ENCODE measurements at regions not wholly inside any gene's neighbourhood (a gene's known extent, or its start where the extent isn't known, plus 50 kb on each side); places are given as distances from the start of the nearest gene placed in this dataset.

GRCh38 chr20:6665161-6665560, 102.3 kb upstream of the BMP2 start:
- TF ChIP-seq, protein P1, sequence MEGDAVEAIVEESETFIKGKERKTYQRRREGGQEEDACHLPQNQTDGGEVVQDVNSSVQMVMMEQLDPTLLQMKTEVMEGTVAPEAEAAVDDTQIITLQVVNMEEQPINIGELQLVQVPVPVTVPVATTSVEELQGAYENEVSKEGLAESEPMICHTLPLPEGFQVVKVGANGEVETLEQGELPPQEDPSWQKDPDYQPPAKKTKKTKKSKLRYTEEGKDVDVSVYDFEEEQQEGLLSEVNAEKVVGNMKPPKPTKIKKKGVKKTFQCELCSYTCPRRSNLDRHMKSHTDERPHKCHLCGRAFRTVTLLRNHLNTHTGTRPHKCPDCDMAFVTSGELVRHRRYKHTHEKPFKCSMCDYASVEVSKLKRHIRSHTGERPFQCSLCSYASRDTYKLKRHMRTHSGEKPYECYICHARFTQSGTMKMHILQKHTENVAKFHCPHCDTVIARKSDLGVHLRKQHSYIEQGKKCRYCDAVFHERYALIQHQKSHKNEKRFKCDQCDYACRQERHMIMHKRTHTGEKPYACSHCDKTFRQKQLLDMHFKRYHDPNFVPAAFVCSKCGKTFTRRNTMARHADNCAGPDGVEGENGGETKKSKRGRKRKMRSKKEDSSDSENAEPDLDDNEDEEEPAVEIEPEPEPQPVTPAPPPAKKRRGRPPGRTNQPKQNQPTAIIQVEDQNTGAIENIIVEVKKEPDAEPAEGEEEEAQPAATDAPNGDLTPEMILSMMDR (IDR thresholded peaks at IDR 0.05; ENCODE audit: poor library complexity, severe bottlenecking), result no peak
- TF ChIP-seq POLR2AphosphoS5 (IDR thresholded peaks at IDR 0.05) (no peak), EZH2 (IDR thresholded peaks at IDR 0.05; ENCODE audit: borderline replicate concordance, insufficient read depth, low read length, poor library complexity, severe bottlenecking) (no peak), REST (IDR thresholded peaks at IDR 0.05; ENCODE audit: borderline replicate concordance) (no peak), RAD21 (conservative IDR thresholded peaks at IDR 0.05) (no peak), TAF1 (IDR thresholded peaks at IDR 0.05; ENCODE audit: low read depth) (no peak)
